AG04450 (cell line): ENCODE measurements at regions not wholly inside any gene's neighbourhood (a gene's known extent, or its start where the extent isn't known, plus 50 kb on each side); places are given as distances from the start of the nearest gene placed in this dataset.
"Not testable (repeated sequence)": the region's sequence is repeated elsewhere in the genome, so short reads cannot be mapped to it uniquely, and the experiment has no call there.

Experiments used
- CTCF ChIA-PET: fragments of 300-600, 350-600 bp; formaldehyde crosslinking; extraction: SDS; loops from one replicate; lab custom pipeline; 2022; ENCODE audit warnings: antibody characterized with exemption, inconsistent platforms; lab: Charles Lee
- POLR2A ChIA-PET: fragments of 350-600 bp; formaldehyde crosslinking; extraction: SDS; loops from one replicate; lab custom pipeline; 2021; ENCODE audit warnings: antibody characterized with exemption, inconsistent platforms; lab: Yijun Ruan, JAX
- DNase-seq: peaks from one replicate; pipeline ENCODE4 v3.0.0-alpha.2; 2011; ENCODE audit warnings: low read depth, low spot score
- H3K27ac ChIP-seq: one replicate; pipeline ENCODE4 v1.5.1; 2012; ENCODE audit warnings: low read depth, low read length, control low read depth
- H3K27me3 ChIP-seq: one replicate; pipeline ENCODE4 v1.6.0; 2012; ENCODE audit warnings: low read length; ENCODE audit not compliant: control insufficient read depth, insufficient read depth
- H3K4me3 ChIP-seq: 2 replicates; pipeline ENCODE4 v1.5.1; 2011; ENCODE audit warnings: mild to moderate bottlenecking, low read depth, low read length, control low read depth
- H3K9me3 ChIP-seq: 2 replicates; pipeline ENCODE4 v1.5.1; 2012; ENCODE audit warnings: low read length; ENCODE audit not compliant: control insufficient read depth, insufficient read depth
- CTCF ChIP-seq: IDR thresholded peaks from 2 replicates; pipeline ENCODE4 v1.5.1; 2011; ENCODE audit warnings: low read depth, low read length, control low read depth, inconsistent platforms

- Histone ChIP-seq H3K27ac (no peak overlapping the region), H3K9me3 (no peaks in the 10 kb centered on the region), H3K27me3 (no peaks in the 10 kb centered on the region), H3K4me3 (no peak overlapping the region)
- DNase-seq = no peak
- ChIA-PET CTCF (no interaction called here), POLR2A (no interaction called here)
- TF ChIP-seq CTCF = no peak
Measured at GRCh38 chr4:120000591-120001296, 65.9 kb downstream of the MAD2L1 start.

DNA sequence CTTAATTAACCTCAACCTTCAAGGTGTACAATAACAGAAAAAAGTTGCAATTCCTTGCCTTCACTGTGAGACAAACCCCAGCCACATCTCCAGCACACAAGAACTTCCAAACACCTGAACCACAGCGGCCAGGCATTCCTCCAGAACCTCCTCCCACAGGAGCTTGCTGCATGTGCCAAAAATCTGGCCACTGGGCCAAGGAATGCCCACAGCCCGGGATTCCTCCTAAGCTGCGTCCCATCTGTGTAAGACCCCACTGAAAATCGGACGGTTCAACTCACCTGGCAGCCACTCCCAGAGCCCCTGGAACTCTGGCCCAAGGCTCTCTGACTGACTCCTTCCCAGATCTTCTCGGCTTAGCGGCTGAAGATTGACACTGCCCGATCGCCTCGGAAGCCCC is 70.6 kb downstream of the MAD2L1 start:
- H3K9me3 ChIP-seq, POLR2A ChIA-PET, DNase-seq, H3K4me3 ChIP-seq, H3K27me3 ChIP-seq, H3K27ac ChIP-seq, CTCF ChIA-PET: not testable (repeated sequence)

- CTCF ChIA-PET = interaction anchor here (0.6 kb wide), 1 partner anchor 61 kb away, joined by 6 read pairs; no protein-coding TSS in a partner anchor
- no peak for TF ChIP-seq CTCF
- Histone ChIP-seq H3K27ac (no peak overlapping the region), H3K27me3 (no peaks in the 10 kb centered on the region), H3K4me3 (no peak overlapping the region), H3K9me3 (no peaks in the 10 kb centered on the region)
- no peak for DNase-seq
- POLR2A ChIA-PET = no interaction called here
Measured at GRCh38 chr4:119984996-119985395, 81.7 kb downstream of the MAD2L1 start.

DNA sequence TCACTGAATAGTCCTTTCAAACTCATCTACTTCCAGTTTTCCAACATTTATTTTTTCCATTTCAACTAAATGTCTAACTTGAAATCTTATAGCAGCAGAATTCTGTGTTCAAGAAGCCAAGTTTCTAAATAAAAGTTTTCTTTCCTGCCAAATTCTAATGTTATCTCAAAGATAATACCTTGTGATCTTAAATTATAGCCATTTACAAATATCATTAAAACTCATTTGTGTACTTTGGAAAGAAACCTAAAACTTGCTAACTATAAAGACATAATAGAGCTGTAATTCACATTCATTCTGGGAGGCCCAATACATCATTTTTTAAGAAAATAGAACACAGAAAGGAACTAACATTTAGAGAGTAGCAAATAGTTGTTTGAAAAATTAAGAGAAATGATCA is 83.9 kb downstream of the MAD2L1 start:
- TF ChIP-seq CTCF = no peak
- Histone ChIP-seq H3K27me3 (no peaks in the 10 kb centered on the region), H3K27ac (no peak overlapping the region), H3K4me3 (no peak overlapping the region), H3K9me3 (no peaks in the 10 kb centered on the region)
- ChIA-PET POLR2A (no interaction called here), CTCF (no interaction called here)
- DNase-seq = no peak

DNA sequence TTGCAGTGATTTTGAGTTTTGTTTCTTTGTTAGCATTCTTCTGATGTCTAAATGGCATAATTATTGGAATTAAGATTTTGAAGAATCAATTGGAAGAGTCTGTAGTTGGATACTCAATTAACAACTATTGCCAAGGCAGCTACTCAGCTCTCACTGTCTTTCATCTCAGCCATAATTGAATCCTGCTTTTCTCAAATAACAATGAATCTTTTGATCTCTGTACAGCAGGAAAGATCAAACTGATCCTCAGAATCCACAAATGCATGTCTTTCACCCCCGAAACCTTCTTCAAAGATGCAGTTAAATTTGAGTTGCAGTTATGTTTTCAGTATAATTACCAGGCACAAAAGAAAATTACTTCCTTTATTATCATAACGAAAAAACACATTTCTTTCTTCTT is 86.2 kb downstream of the MAD2L1 start:
- CTCF ChIA-PET = no interaction called here
- Histone ChIP-seq H3K27me3 (no peaks in the 10 kb centered on the region), H3K4me3 (no peak overlapping the region), H3K27ac (no peak overlapping the region), H3K9me3 (no peaks in the 10 kb centered on the region)
- DNase-seq = no peak
- TF ChIP-seq CTCF = no peak
- POLR2A ChIA-PET = no interaction called here
